B cell (primary cell): ENCODE measurements at regions not wholly inside any gene's neighbourhood (a gene's known extent, or its start where the extent isn't known, plus 50 kb on each side); places are given as distances from the start of the nearest gene placed in this dataset.
"Not testable (repeated sequence)": the region's sequence is repeated elsewhere in the genome, so short reads cannot be mapped to it uniquely, and the experiment has no call there.

ENCODE experiments used
- ATAC-seq: fragments of 200-7000 bp; cut with Tn5 transposase; one replicate; pipeline ENCODE4 v1.10.0; 2021; ENCODE audit warnings: low read depth, mild to moderate bottlenecking, moderate number of reproducible peaks, moderate library complexity
- CTCF ChIA-PET: fragments of 350-600 bp; sonication (Branson Sonifier 250); formaldehyde crosslinking; loops from one replicate; lab custom pipeline; 2021; ENCODE audit warnings: antibody characterized with exemption, inconsistent platforms; lab: Charles Lee
- POLR2A ChIA-PET: fragments of 350-600 bp; sonication (Branson Sonifier 250); formaldehyde crosslinking; loops from one replicate; lab custom pipeline; 2021; ENCODE audit warnings: antibody characterized with exemption; lab: Charles Lee
- DNase-seq: peaks from one replicate; pipeline ENCODE4 v3.0.0; 2013
- H2AFZ ChIP-seq: 2 replicates; pipeline ENCODE4 v1.6.1; 2012; ENCODE audit warnings: mild to moderate bottlenecking, low read depth, low read length; ENCODE audit not compliant: insufficient read depth, poor library complexity, severe bottlenecking
- H3K27ac ChIP-seq, 2 donors: 1 replicate in 1 of 2; 2 replicates in 1 of 2; pipeline ENCODE4 v1.5.1; 2012 to 2013; ENCODE audit warnings: low read length in 2 of 2, mild to moderate bottlenecking in 2 of 2, moderate library complexity in 1 of 2
- H3K27me3 ChIP-seq, 4 experiments: fragments of 200-600 bp in 1 of 4; sonication (generic) in 1 of 4; replicated peaks in 1 of 4; 1 replicate in 2 of 4; 2 replicates in 2 of 4; pipeline versions ENCODE4 v1.6.1 to v1.7.0; 2013 to 2016; ENCODE audit warnings: low read length in 3 of 4, mild to moderate bottlenecking in 2 of 4, mixed read lengths in 1 of 4, moderate library complexity in 1 of 4; ENCODE audit not compliant: insufficient read depth in 4 of 4, control insufficient read depth in 3 of 4; ENCODE audit errors: control extremely low read depth in 1 of 4
- H3K36me3 ChIP-seq, 2 experiments: replicated peaks in 1 of 2; 1 replicate in 1 of 2; 2 replicates in 1 of 2; pipeline versions ENCODE4 v1.6.1 to v1.7.1; 2013; ENCODE audit warnings: low read length in 1 of 2; ENCODE audit not compliant: insufficient read depth in 2 of 2, control insufficient read depth in 1 of 2; ENCODE audit errors: control extremely low read depth in 1 of 2, extremely low read depth in 1 of 2
- H3K4me1 ChIP-seq, 2 donors: fragments of 200-600 bp in 1 of 2; sonication (generic) in 1 of 2; 1 replicate in 1 of 2; 2 replicates in 1 of 2; pipeline versions ENCODE4 v1.5.1 to v1.6.1; 2013 to 2017; ENCODE audit warnings: low read length in 2 of 2; ENCODE audit not compliant: control insufficient read depth in 2 of 2, insufficient read depth in 2 of 2
- H3K4me2 ChIP-seq: replicated peaks from 2 replicates; pipeline ENCODE3; 2012; ENCODE audit warnings: mild to moderate bottlenecking, low read depth, low read length; ENCODE audit not compliant: poor library complexity, severe bottlenecking
- H3K4me3 ChIP-seq, 5 experiments: fragments of 200-600 bp in 1 of 5; sonication (generic) in 1 of 5; 1 replicate in 3 of 5; 2 replicates in 2 of 5; pipeline versions ENCODE4 v1.5.1 to v1.7.0; 2011 to 2016; ENCODE audit warnings: low read length in 4 of 5, mild to moderate bottlenecking in 4 of 5, low read depth in 2 of 5, control low read depth in 1 of 5, moderate library complexity in 1 of 5; ENCODE audit not compliant: insufficient read depth in 1 of 5; ENCODE audit errors: control extremely low read depth in 1 of 5, extremely low read depth in 1 of 5
- H3K79me2 ChIP-seq: fragments of 200-600 bp; sonication (generic); one replicate; pipeline ENCODE4 v1.6.0; 2016; ENCODE audit warnings: low read length; ENCODE audit not compliant: control insufficient read depth, insufficient read depth
- H3K9ac ChIP-seq: fragments of 200-600 bp; sonication (generic); 2 replicates; pipeline ENCODE4 v1.6.1; 2017; ENCODE audit warnings: mild to moderate bottlenecking, low read length, moderate library complexity
- H3K9me3 ChIP-seq, 3 donors: one replicate each; pipeline versions ENCODE4 v1.6.1 to v1.7.1; 2013; ENCODE audit warnings: low read length in 2 of 3; ENCODE audit not compliant: control insufficient read depth in 2 of 3, insufficient read depth in 1 of 3; ENCODE audit errors: control extremely low read depth in 1 of 3
- H4K20me1 ChIP-seq: 2 replicates; pipeline ENCODE4 v1.6.0; 2012; ENCODE audit warnings: mild to moderate bottlenecking, low read length; ENCODE audit not compliant: insufficient read depth, control insufficient read depth, poor library complexity, severe bottlenecking
- H3K27ac Mint-ChIP-seq: one replicate; pipeline ENCODE4 v1.8.0; 2021; ENCODE audit warnings: mixed read lengths
- H3K27me3 Mint-ChIP-seq: one replicate; pipeline ENCODE4 v1.8.0; 2021; ENCODE audit warnings: mixed read lengths
- H3K4me1 Mint-ChIP-seq: one replicate; pipeline ENCODE4 v1.8.0; 2021; ENCODE audit warnings: mixed read lengths
- H3K4me3 Mint-ChIP-seq: one replicate; pipeline ENCODE4 v1.8.0; 2021; ENCODE audit warnings: mixed read lengths
- H3K9me3 Mint-ChIP-seq: one replicate; pipeline ENCODE4 v1.8.0; 2022; ENCODE audit warnings: mixed read lengths; ENCODE audit not compliant: insufficient read depth
- CTCF ChIP-seq: fragments of 200-600 bp; IDR thresholded peaks from one replicate; pipeline ENCODE4 v1.8.0; 2022; ENCODE audit warnings: antibody characterized with exemption, mild to moderate bottlenecking
- EZH2 ChIP-seq: IDR thresholded peaks from 2 replicates; pipeline ENCODE4 v1.6.1; 2012; ENCODE audit warnings: borderline replicate concordance, low read depth, mild to moderate bottlenecking, moderate library complexity, low read length; ENCODE audit not compliant: insufficient read depth, poor library complexity, severe bottlenecking
- WGBS: methylation state at CpG from one replicate; pipeline ENCODE4 v1.1.5; 2013; ENCODE audit warnings: missing lambda C conversion rate; ENCODE audit not compliant: insufficient coverage; 5-methylcytosine and 5-hydroxymethylcytosine counted together
- intact Hi-C: fragments of 100-400 bp; cut with micrococcal nuclease; formaldehyde crosslinking; loops from one replicate; pipeline ENCODE4 v1.10.0; 2022

- H3K4me1 ChIP-seq, CTCF ChIA-PET, H3K4me1 Mint-ChIP-seq: not testable (repeated sequence)
Measured at GRCh38 chr1:227493863-227494551, 69.3 kb upstream of the ZNF678 start.

GRCh38 chr1:227490478-227490877, 72.9 kb upstream of the ZNF678 start:
- Mint-ChIP-seq H3K27ac (no peak overlapping the region), H3K4me3 (no peak overlapping the region), H3K4me1 (no peaks in the 10 kb centered on the region), H3K27me3 (no peaks in the 10 kb centered on the region), H3K9me3 (peaks cover 3% of the 10 kb centered on the region)
- no peak for DNase-seq
- ChIA-PET CTCF (interaction anchor here (0.8 kb wide), 1 partner anchor 9 kb away, joined by 3 read pairs; no protein-coding TSS in a partner anchor), POLR2A (no interaction called here)
- TF ChIP-seq CTCF (no peak), EZH2 (no peak)
- no peaks in the 10 kb centered on the region for H3K4me1 ChIP-seq
- no peak for ATAC-seq
- H3K4me3 ChIP-seq = no peak overlapping the region
- no peak overlapping the region for H3K27ac ChIP-seq
- H4K20me1 ChIP-seq = no peaks in the 10 kb centered on the region
- no peak overlapping the region for H3K4me2 ChIP-seq
- H2AFZ ChIP-seq = no peak overlapping the region
- H3K79me2 ChIP-seq = no peaks in the 10 kb centered on the region
- H3K36me3 ChIP-seq = no peaks in the 10 kb centered on the region
- intact Hi-C loops = no loop called here
- peaks cover 0 to 11% (median 0%) of the 10 kb centered on the region in 3 donors for H3K9me3 ChIP-seq
- no peak overlapping the region for H3K9ac ChIP-seq
- 74% methylated on average over 5 of the region's 5 CpGs for WGBS
- H3K27me3 ChIP-seq = no peaks in the 10 kb centered on the region

More at GRCh38 chr1:227493863-227494551, 69.3 kb upstream of the ZNF678 start:
- H3K4me2 ChIP-seq, H3K27me3 Mint-ChIP-seq, H3K27ac Mint-ChIP-seq, H4K20me1 ChIP-seq, H3K9ac ChIP-seq, H3K79me2 ChIP-seq, ATAC-seq, H3K9me3 ChIP-seq, intact Hi-C loops, POLR2A ChIA-PET, H3K36me3 ChIP-seq, H3K4me3 Mint-ChIP-seq, H3K4me3 ChIP-seq, H3K9me3 Mint-ChIP-seq, DNase-seq, H3K27me3 ChIP-seq, H3K27ac ChIP-seq, H2AFZ ChIP-seq: not testable (repeated sequence)
- WGBS = no CpG with 5 or more reads among the region's 14 CpGs
